HG03097 (cell line): ENCODE measurements at regions not wholly inside any gene's neighbourhood (a gene's known extent, or its start where the extent isn't known, plus 50 kb on each side); places are given as distances from the start of the nearest gene placed in this dataset.
"Not testable (repeated sequence)": the region's sequence is repeated elsewhere in the genome, so short reads cannot be mapped to it uniquely, and the experiment has no call there.

Experiments
- ATAC-seq: cut with Tn5 transposase; IDR thresholded peaks from one replicate; pipeline ENCODE4 v1.9.1; 2021; ENCODE audit not compliant: unreplicated experiment, low FRiP score

- ATAC-seq = not testable (repeated sequence)
Observed at GRCh38 chr12:131429221-131429620, 281.7 kb upstream of the SFSWAP start.

GRCh38 chr12:131429697-131430096 is 281.2 kb upstream of the SFSWAP start:
- not testable (repeated sequence) for ATAC-seq

GRCh38 chr12:131430158-131430742 is 280.6 kb upstream of the SFSWAP start:
- no peak for ATAC-seq

- not testable (repeated sequence) for ATAC-seq
Observed at GRCh38 chr12:131431126-131431655, 279.7 kb upstream of the SFSWAP start.

- no peak for ATAC-seq
Observed at GRCh38 chr12:131432532-131433260, 278.2 kb upstream of the SFSWAP start.

- ATAC-seq = no peak
Observed at GRCh38 chr12:131434208-131435125, 276.4 kb upstream of the SFSWAP start.

- ATAC-seq = no peak
Observed at GRCh38 chr12:131436922-131437705, 273.8 kb upstream of the SFSWAP start.

- no peak for ATAC-seq
Observed at GRCh38 chr12:131437706-131438492, 273.0 kb upstream of the SFSWAP start.

GRCh38 chr12:131438493-131438835 is 272.4 kb upstream of the SFSWAP start:
- ATAC-seq = not testable (repeated sequence)

GRCh38 chr12:131438881-131439280 is 272.0 kb upstream of the SFSWAP start:
- ATAC-seq = no peak

GRCh38 chr12:131439752-131440151 is 271.1 kb upstream of the SFSWAP start:
- ATAC-seq = not testable (repeated sequence)

GRCh38 chr12:131440209-131441059 is 270.5 kb upstream of the SFSWAP start:
- ATAC-seq = not testable (repeated sequence)

GRCh38 chr12:131441060-131441396 is 269.9 kb upstream of the SFSWAP start:
- ATAC-seq = no peak

GRCh38 chr12:131441638-131442336 is 269.1 kb upstream of the SFSWAP start:
- no peak for ATAC-seq

- ATAC-seq = no peak
Observed at GRCh38 chr12:131442337-131442918, 268.5 kb upstream of the SFSWAP start.

GRCh38 chr12:131443019-131444000 is 267.6 kb upstream of the SFSWAP start:
- no peak for ATAC-seq
